GM19099 (cell line): ENCODE measurements at regions not wholly inside any gene's neighbourhood (a gene's known extent, or its start where the extent isn't known, plus 50 kb on each side); places are given as distances from the start of the nearest gene placed in this dataset.

Experiments used
- POLR2A ChIP-seq: IDR thresholded peaks from 3 replicates; pipeline ENCODE4 v1.6.1; 2011; ENCODE audit warnings: low read depth; ENCODE audit not compliant: insufficient read length; ENCODE audit errors: extremely low read depth

- TF ChIP-seq POLR2A: no peak
Observed at GRCh38 chr14:82270286-82270685, 736.6 kb upstream of the SEL1L start.

- no peak for TF ChIP-seq POLR2A
Observed at GRCh38 chr14:82298811-82299210, 765.2 kb upstream of the SEL1L start.

- no peak for TF ChIP-seq POLR2A
Observed at GRCh38 chr14:82309199-82309598, 775.5 kb upstream of the SEL1L start.

GRCh38 chr14:82313889-82314288 is 780.2 kb upstream of the SEL1L start:
- no peak for TF ChIP-seq POLR2A

GRCh38 chr14:82328442-82328841 is 794.8 kb upstream of the SEL1L start:
- no peak for TF ChIP-seq POLR2A

GRCh38 chr14:82341261-82341810 is 807.7 kb upstream of the SEL1L start:
- TF ChIP-seq POLR2A: no peak

- TF ChIP-seq POLR2A: no peak
Observed at GRCh38 chr14:82342596-82342995, 808.9 kb upstream of the SEL1L start.

- TF ChIP-seq POLR2A: no peak
Observed at GRCh38 chr14:82345184-82345583, 811.5 kb upstream of the SEL1L start.

GRCh38 chr14:82354126-82354525 is 820.5 kb upstream of the SEL1L start:
- TF ChIP-seq POLR2A: no peak

- no peak for TF ChIP-seq POLR2A
Observed at GRCh38 chr14:82359201-82359600, 825.5 kb upstream of the SEL1L start.

GRCh38 chr14:82362452-82362851 is 828.8 kb upstream of the SEL1L start:
- no peak for TF ChIP-seq POLR2A

- TF ChIP-seq POLR2A: no peak
Observed at GRCh38 chr14:82365471-82365870, 831.8 kb upstream of the SEL1L start.

GRCh38 chr14:82366803-82367202 is 833.1 kb upstream of the SEL1L start:
- TF ChIP-seq POLR2A: no peak

- TF ChIP-seq POLR2A: no peak
Observed at GRCh38 chr14:82379291-82379690, 845.6 kb upstream of the SEL1L start.

GRCh38 chr14:82385048-82385447 is 851.4 kb upstream of the SEL1L start:
- TF ChIP-seq POLR2A: no peak

- TF ChIP-seq POLR2A: no peak
Observed at GRCh38 chr14:82387699-82388098, 854.0 kb upstream of the SEL1L start.

GRCh38 chr14:82388488-82388887 is 854.8 kb upstream of the SEL1L start:
- TF ChIP-seq POLR2A: no peak

GRCh38 chr14:82390586-82390985 is 856.9 kb upstream of the SEL1L start:
- TF ChIP-seq POLR2A: no peak

- no peak for TF ChIP-seq POLR2A
Observed at GRCh38 chr14:82394916-82395315, 861.3 kb upstream of the SEL1L start.

- TF ChIP-seq POLR2A: no peak
Observed at GRCh38 chr14:82398256-82398655, 864.6 kb upstream of the SEL1L start.
